Type B pancreatic cell (in vitro differentiated cells): ENCODE measurements at regions not wholly inside any gene's neighbourhood (a gene's known extent, or its start where the extent isn't known, plus 50 kb on each side); places are given as distances from the start of the nearest gene placed in this dataset.

ENCODE experiments used
- DNase-seq: peaks from one replicate; pipeline ENCODE4 v3.0.0; 2021; ENCODE audit warnings: mixed read lengths; ENCODE audit not compliant: unreplicated experiment; ENCODE audit errors: extremely low spot score
- H3K27ac Mint-ChIP-seq: 2 replicates; pipeline ENCODE4 v1.8.0; 2021; ENCODE audit warnings: mild to moderate bottlenecking, mixed read lengths
- H3K27me3 Mint-ChIP-seq: 2 replicates; pipeline ENCODE4 v1.8.0; 2021; ENCODE audit warnings: mixed read lengths
- H3K36me3 Mint-ChIP-seq: 2 replicates; pipeline ENCODE4 v1.8.0; 2021; ENCODE audit warnings: mixed read lengths
- H3K4me1 Mint-ChIP-seq: one replicate; pipeline ENCODE4 v1.8.0; 2021; ENCODE audit warnings: mixed read lengths; ENCODE audit not compliant: unreplicated experiment
- H3K4me3 Mint-ChIP-seq: 2 replicates; pipeline ENCODE4 v1.8.0; 2021; ENCODE audit warnings: mild to moderate bottlenecking, mixed read lengths
- H3K9me3 Mint-ChIP-seq: 2 replicates; pipeline ENCODE4 v1.8.0; 2021; ENCODE audit warnings: mixed read lengths
- TF ChIP-seq, protein P1 (sequence below): fragments of 200-600 bp; sonication (generic); conservative IDR thresholded peaks from 2 replicates; pipeline ENCODE4 v1.5.0; 2021; ENCODE audit warnings: antibody characterized with exemption, mild to moderate bottlenecking

DNA sequence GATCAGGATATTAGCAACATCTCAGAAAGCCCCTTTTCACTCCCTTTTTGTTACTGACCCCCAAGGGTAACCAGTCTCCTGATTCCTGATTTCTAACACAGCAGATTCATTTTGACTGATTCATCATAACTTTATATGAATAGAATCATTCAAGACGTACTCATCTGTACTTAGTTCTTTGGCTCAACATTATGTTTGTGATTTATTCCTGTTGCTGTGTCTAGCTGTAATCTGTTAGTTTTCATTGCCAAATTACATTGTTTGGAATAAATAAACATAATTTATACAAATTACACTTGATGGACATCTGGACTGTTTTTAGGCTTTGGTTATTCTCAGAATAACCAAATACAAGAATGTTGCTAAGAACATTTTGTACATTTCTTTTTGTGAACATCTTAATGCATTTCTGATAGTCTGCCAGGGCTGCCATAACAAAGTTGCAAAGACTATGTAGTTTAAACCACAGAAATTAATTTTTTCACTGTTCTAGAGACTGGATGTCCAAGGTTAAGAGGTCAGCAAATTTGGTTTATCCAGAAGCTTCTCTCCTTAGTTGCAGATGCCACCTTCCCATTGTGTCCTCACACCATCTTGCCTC is 62.8 kb upstream of the EDNRB start:
- H3K36me3 Mint-ChIP-seq, result no peaks in the 10 kb centered on the region
- H3K4me1 Mint-ChIP-seq, result peaks cover 8% of the 10 kb centered on the region
- H3K4me3 Mint-ChIP-seq, result no peak overlapping the region
- H3K27me3 Mint-ChIP-seq, result no peaks in the 10 kb centered on the region
- TF ChIP-seq, protein P1, sequence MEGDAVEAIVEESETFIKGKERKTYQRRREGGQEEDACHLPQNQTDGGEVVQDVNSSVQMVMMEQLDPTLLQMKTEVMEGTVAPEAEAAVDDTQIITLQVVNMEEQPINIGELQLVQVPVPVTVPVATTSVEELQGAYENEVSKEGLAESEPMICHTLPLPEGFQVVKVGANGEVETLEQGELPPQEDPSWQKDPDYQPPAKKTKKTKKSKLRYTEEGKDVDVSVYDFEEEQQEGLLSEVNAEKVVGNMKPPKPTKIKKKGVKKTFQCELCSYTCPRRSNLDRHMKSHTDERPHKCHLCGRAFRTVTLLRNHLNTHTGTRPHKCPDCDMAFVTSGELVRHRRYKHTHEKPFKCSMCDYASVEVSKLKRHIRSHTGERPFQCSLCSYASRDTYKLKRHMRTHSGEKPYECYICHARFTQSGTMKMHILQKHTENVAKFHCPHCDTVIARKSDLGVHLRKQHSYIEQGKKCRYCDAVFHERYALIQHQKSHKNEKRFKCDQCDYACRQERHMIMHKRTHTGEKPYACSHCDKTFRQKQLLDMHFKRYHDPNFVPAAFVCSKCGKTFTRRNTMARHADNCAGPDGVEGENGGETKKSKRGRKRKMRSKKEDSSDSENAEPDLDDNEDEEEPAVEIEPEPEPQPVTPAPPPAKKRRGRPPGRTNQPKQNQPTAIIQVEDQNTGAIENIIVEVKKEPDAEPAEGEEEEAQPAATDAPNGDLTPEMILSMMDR, result no peak
- no peak for DNase-seq
- peaks cover 8% of the 10 kb centered on the region for H3K9me3 Mint-ChIP-seq
- H3K27ac Mint-ChIP-seq, result no peak overlapping the region

DNA sequence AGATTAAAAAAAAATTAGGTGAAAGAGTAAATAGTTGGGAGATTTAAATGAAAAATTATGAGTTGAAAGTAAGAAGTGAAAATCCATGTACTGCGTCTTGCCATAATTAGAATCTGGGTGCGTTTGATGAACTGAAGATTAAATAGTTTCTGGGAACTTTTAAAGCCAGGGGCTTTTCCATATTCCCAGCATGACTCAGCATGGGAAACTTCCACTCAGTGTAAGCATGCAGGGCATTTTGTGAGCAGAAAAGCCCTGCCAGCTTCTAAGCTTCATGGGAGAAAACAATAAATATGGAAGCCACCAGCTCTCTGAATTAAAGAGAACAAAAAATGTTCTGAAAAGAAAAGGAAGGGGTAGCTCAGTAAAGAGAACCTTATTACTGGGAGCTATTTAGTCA is 62.0 kb upstream of the EDNRB start:
- TF ChIP-seq, protein P1, result no peak
- Mint-ChIP-seq H3K9me3 (peaks cover 8% of the 10 kb centered on the region), H3K4me1 (peaks cover 8% of the 10 kb centered on the region), H3K4me3 (no peak overlapping the region), H3K36me3 (no peaks in the 10 kb centered on the region), H3K27me3 (no peaks in the 10 kb centered on the region), H3K27ac (no peak overlapping the region)
- DNase-seq, result no peak

DNA sequence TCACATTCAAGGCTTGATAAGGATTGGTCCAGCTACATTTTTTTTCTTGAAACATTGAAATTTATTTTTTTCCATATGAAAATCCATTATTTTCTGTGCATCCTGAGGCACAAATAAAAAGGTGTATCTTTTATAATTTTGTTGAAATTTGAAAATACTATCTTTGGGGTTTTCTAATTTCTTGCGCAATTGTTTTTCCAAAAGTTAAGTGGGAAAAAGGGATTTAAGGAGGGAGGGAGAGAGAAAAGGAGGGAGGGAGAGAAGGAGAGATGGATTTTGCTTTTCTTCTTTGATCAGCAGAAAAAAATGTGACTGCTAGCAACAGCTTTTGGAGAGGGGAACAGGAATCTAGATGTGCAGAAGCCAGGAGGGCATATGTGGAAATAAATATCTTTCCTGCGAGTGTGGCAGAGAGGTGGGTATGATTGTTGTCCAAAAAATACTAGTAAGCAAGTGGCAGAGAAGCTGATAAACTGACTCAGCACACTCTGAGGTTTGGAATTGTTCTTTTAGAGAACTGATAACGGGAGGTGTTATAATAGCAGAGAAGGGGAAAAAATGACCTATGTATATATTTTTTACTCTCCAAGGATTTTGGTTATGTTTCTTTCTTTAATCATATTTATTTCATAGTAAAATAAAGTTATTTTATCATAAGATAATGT is 61.2 kb upstream of the EDNRB start:
- TF ChIP-seq, protein P1, result no peak
- no peak for DNase-seq
- H3K36me3 Mint-ChIP-seq, result no peaks in the 10 kb centered on the region
- H3K4me1 Mint-ChIP-seq, result peaks cover 8% of the 10 kb centered on the region
- H3K9me3 Mint-ChIP-seq, result peaks cover 11% of the 10 kb centered on the region
- no peak overlapping the region for H3K4me3 Mint-ChIP-seq
- H3K27ac Mint-ChIP-seq, result no peak overlapping the region
- no peaks in the 10 kb centered on the region for H3K27me3 Mint-ChIP-seq

DNA sequence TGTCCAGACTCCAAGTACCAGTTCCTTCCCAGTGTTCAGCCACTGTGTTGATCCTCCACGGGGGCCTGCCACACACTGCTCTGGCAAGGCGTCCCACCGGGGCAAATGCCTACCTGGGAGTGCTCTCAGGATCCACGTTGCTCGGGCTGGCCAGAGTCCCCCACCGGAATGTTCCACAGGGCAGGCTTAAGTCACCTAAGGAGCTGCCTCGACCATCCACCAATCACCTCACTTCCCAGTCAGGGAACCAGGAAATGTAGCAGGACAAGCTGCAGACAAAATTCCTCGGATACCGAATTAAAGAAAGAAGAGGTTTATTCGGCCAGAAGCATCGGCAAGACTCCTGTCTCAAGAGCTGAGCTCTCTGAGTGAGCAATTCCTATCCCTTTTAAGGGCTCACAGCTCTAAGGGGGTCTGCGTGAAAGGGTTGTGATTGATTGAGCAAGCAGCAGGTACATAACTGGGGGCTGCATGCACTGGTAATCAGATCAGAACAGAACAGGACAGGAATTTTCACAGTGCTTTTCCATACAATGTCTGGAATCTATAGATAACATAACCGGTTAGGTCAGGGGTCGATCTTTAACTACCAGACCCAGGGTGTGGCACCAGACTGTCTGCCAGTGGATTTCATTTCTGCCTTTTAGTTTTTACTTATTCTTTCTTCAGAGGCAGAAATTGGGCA is 56.9 kb upstream of the EDNRB start:
- DNase-seq, result no peak
- Mint-ChIP-seq H3K36me3 (no peaks in the 10 kb centered on the region), H3K27me3 (no peaks in the 10 kb centered on the region), H3K4me3 (no peak overlapping the region), H3K9me3 (peaks cover 15% of the 10 kb centered on the region), H3K4me1 (peaks cover 5% of the 10 kb centered on the region), H3K27ac (no peak overlapping the region)
- TF ChIP-seq, protein P1, result no peak

DNA sequence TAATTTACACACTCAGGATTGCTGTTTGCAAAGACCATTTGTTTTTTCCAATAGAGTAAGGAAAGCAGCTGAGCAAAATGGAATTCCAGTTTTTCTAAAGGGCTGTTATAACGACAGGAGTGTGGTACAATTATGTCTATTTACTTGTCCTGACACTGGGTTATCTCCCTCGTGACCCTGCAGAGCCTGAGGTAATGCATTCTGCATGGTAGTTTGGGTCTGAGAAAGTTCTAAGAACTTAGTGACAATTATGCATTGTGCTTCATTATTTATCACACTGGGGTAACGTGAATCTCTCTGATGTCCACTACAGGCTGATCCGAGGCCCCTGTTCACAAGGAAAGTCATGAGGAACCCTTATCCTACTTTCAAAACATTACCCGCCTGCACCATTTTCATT is 50.7 kb upstream of the EDNRB start:
- H3K27me3 Mint-ChIP-seq, result no peaks in the 10 kb centered on the region
- H3K36me3 Mint-ChIP-seq, result no peaks in the 10 kb centered on the region
- H3K4me3 Mint-ChIP-seq, result no peak overlapping the region
- H3K27ac Mint-ChIP-seq, result no peak overlapping the region
- H3K4me1 Mint-ChIP-seq, result no peaks in the 10 kb centered on the region
- no peak for DNase-seq
- TF ChIP-seq, protein P1, result no peak
- H3K9me3 Mint-ChIP-seq, result peaks cover 4% of the 10 kb centered on the region
